Mesenchymal stem cell (in vitro differentiated cells and primary cell): ENCODE measurements at regions not wholly inside any gene's neighbourhood (a gene's known extent, or its start where the extent isn't known, plus 50 kb on each side); places are given as distances from the start of the nearest gene placed in this dataset.

Source experiments
- DNase-seq: peaks from one replicate; pipeline ENCODE4 v3.0.0-alpha.2; 2013
- H2AFZ ChIP-seq: one replicate; pipeline ENCODE4 v1.6.1; 2013; ENCODE audit warnings: low read depth, mild to moderate bottlenecking, control low read depth, inconsistent platforms, low read length, moderate library complexity
- H2AK5ac ChIP-seq: 2 replicates; pipeline ENCODE4 v1.6.1; 2013; ENCODE audit warnings: low read length, moderate library complexity, mild to moderate bottlenecking, inconsistent platforms; ENCODE audit not compliant: severe bottlenecking
- H2BK120ac ChIP-seq: one replicate; pipeline ENCODE4 v1.6.1; 2013; ENCODE audit warnings: low read depth, mild to moderate bottlenecking, inconsistent platforms, low read length, moderate library complexity
- H2BK12ac ChIP-seq, 2 experiments: one replicate each; pipeline ENCODE4 v1.6.1; 2013; ENCODE audit warnings: inconsistent platforms in 2 of 2, low read length in 2 of 2, mild to moderate bottlenecking in 2 of 2, moderate library complexity in 2 of 2, control low read depth in 1 of 2
- H2BK15ac ChIP-seq: one replicate; pipeline ENCODE4 v1.6.1; 2013; ENCODE audit warnings: mild to moderate bottlenecking, low read depth, inconsistent platforms; ENCODE audit not compliant: poor library complexity, severe bottlenecking
- H2BK5ac ChIP-seq: 2 replicates; pipeline ENCODE4 v1.6.1; 2013; ENCODE audit warnings: low read depth, mild to moderate bottlenecking, low read length, control low read depth, inconsistent platforms; ENCODE audit not compliant: poor library complexity, severe bottlenecking
- H3K14ac ChIP-seq, 2 experiments: one replicate each; pipeline ENCODE4 v1.6.1; 2013; ENCODE audit warnings: inconsistent platforms in 2 of 2, low read length in 2 of 2, control low read depth in 1 of 2, mild to moderate bottlenecking in 1 of 2, moderate library complexity in 1 of 2
- H3K18ac ChIP-seq, 2 experiments: one replicate each; pipeline ENCODE4 v1.6.1; 2013; ENCODE audit warnings: inconsistent platforms in 2 of 2, low read length in 2 of 2, control low read depth in 1 of 2, low read depth in 1 of 2, mild to moderate bottlenecking in 1 of 2
- H3K23ac ChIP-seq, 2 experiments: one replicate each; pipeline ENCODE4 v1.6.1; 2013; ENCODE audit warnings: inconsistent platforms in 2 of 2, low read length in 2 of 2, mild to moderate bottlenecking in 2 of 2, moderate library complexity in 2 of 2, control low read depth in 1 of 2
- H3K27ac ChIP-seq: 2 replicates; pipeline ENCODE4 v1.5.1; 2013; ENCODE audit warnings: mild to moderate bottlenecking, moderate library complexity, low read length, control low read depth, inconsistent platforms; ENCODE audit not compliant: poor library complexity, severe bottlenecking
- H3K27me3 ChIP-seq, 2 experiments: 2 replicates each; pipeline versions ENCODE4 v1.6.1 to v1.7.0; 2013; ENCODE audit warnings: low read length in 2 of 2, mild to moderate bottlenecking in 2 of 2, moderate library complexity in 2 of 2, control low read depth in 1 of 2, inconsistent platforms in 1 of 2; ENCODE audit not compliant: control insufficient read depth in 1 of 2, insufficient read depth in 1 of 2
- H3K36me3 ChIP-seq, 2 experiments: 2 replicates each; pipeline versions ENCODE4 v1.6.1 to v1.7.0; 2013; ENCODE audit warnings: low read length in 2 of 2, control low read depth in 1 of 2, inconsistent platforms in 1 of 2, low read depth in 1 of 2, mild to moderate bottlenecking in 1 of 2; ENCODE audit not compliant: insufficient read depth in 2 of 2, control insufficient read depth in 1 of 2
- H3K4ac ChIP-seq, 2 experiments: one replicate each; pipeline ENCODE4 v1.6.1; 2013; ENCODE audit warnings: inconsistent platforms in 2 of 2, low read length in 2 of 2, mild to moderate bottlenecking in 2 of 2, moderate library complexity in 2 of 2, control low read depth in 1 of 2, low read depth in 1 of 2
- H3K4me1 ChIP-seq: 2 replicates; pipeline ENCODE4 v1.6.1; 2013; ENCODE audit warnings: low read depth, low read length, control low read depth; ENCODE audit not compliant: control insufficient read depth, insufficient read depth
- H3K4me2 ChIP-seq: 2 replicates; pipeline ENCODE4 v1.6.1; 2013; ENCODE audit warnings: low read length, mild to moderate bottlenecking, inconsistent platforms; ENCODE audit not compliant: poor library complexity, severe bottlenecking
- H3K4me3 ChIP-seq, 2 experiments: 2 replicates each; pipeline versions ENCODE4 v1.5.1 to v1.7.0; 2013; ENCODE audit warnings: low read length in 2 of 2, mild to moderate bottlenecking in 2 of 2, control low read depth in 1 of 2, low read depth in 1 of 2; ENCODE audit not compliant: insufficient read depth in 1 of 2
- H3K79me1 ChIP-seq: replicated peaks from 2 replicates; pipeline ENCODE4 v1.6.1; 2013; ENCODE audit warnings: mild to moderate bottlenecking, control low read depth, low read length, inconsistent platforms; ENCODE audit not compliant: poor library complexity, severe bottlenecking
- H3K9ac ChIP-seq: 2 replicates; pipeline ENCODE4 v1.7.0; 2013; ENCODE audit warnings: mild to moderate bottlenecking, low read length, moderate library complexity
- H3K9me3 ChIP-seq: 2 replicates; pipeline ENCODE4 v1.7.0; 2013; ENCODE audit warnings: mild to moderate bottlenecking, low read length; ENCODE audit not compliant: control insufficient read depth
- H4K8ac ChIP-seq: one replicate; pipeline ENCODE4 v1.6.1; 2013; ENCODE audit warnings: inconsistent platforms, mild to moderate bottlenecking, low read length, moderate library complexity
- H4K91ac ChIP-seq: one replicate; pipeline ENCODE4 v1.6.1; 2013; ENCODE audit warnings: mild to moderate bottlenecking, low read length, inconsistent platforms
- WGBS: methylation state at CpG from one replicate; pipeline ENCODE4 v1.1.7; 2013; ENCODE audit warnings: mixed read lengths; 5-methylcytosine and 5-hydroxymethylcytosine counted together

GRCh38 chr2:37848451-37848850 lies 76.6 kb upstream of the RMDN2 start:
- no peak overlapping the region for H2BK120ac ChIP-seq
- no peak overlapping the region for H3K23ac ChIP-seq
- 89% methylated on average over 1 of the region's 2 CpGs for WGBS

GRCh38 chr2:37849911-37850310 lies 75.2 kb upstream of the RMDN2 start:
- Histone ChIP-seq H3K27me3 (no peaks in the 10 kb centered on the region), H2BK15ac (no peak overlapping the region), H2BK12ac (peak overlapping the region in 1 of 2 experiments; percentile 38), H3K9me3 (no peaks in the 10 kb centered on the region), H4K8ac (no peak overlapping the region), H3K27ac (no peak overlapping the region), H3K4ac (no peak overlapping the region), H3K9ac (no peak overlapping the region), H3K23ac (no peak overlapping the region), H2AFZ (no peak overlapping the region), H3K4me3 (no peak overlapping the region), H3K18ac (peak overlapping the region in 1 of 2 experiments; percentile 55), H3K79me1 (no peaks in the 10 kb centered on the region), H3K14ac (no peak overlapping the region), H2BK120ac (no peak overlapping the region), H3K4me2 (no peak overlapping the region), H2AK5ac (no peak overlapping the region), H3K36me3 (no peaks in the 10 kb centered on the region), H2BK5ac (no peak overlapping the region), H4K91ac (no peak overlapping the region), H3K4me1 (no peaks in the 10 kb centered on the region)
- WGBS = 100% methylated on average over 2 of the region's 2 CpGs
- no peak for DNase-seq

More at GRCh38 chr2:37848451-37848850, 76.6 kb upstream of the RMDN2 start:
- H3K27me3 ChIP-seq = no peaks in the 10 kb centered on the region
- H3K9me3 ChIP-seq = no peaks in the 10 kb centered on the region
- no peak overlapping the region for H3K18ac ChIP-seq
- no peak overlapping the region for H2BK15ac ChIP-seq
- H2BK12ac ChIP-seq = no peak overlapping the region
- no peaks in the 10 kb centered on the region for H3K36me3 ChIP-seq
- H4K8ac ChIP-seq = no peak overlapping the region
- no peak overlapping the region for H4K91ac ChIP-seq
- H2AK5ac ChIP-seq = no peak overlapping the region
- no peaks in the 10 kb centered on the region for H3K79me1 ChIP-seq
- no peak overlapping the region for H2AFZ ChIP-seq
- H3K4ac ChIP-seq = no peak overlapping the region
- no peak overlapping the region for H3K27ac ChIP-seq
- H3K14ac ChIP-seq = no peak overlapping the region
- no peak for DNase-seq
- H3K4me1 ChIP-seq = no peaks in the 10 kb centered on the region
- no peak overlapping the region for H3K9ac ChIP-seq
- no peak overlapping the region for H3K4me3 ChIP-seq
- H2BK5ac ChIP-seq = no peak overlapping the region
- no peak overlapping the region for H3K4me2 ChIP-seq

DNA sequence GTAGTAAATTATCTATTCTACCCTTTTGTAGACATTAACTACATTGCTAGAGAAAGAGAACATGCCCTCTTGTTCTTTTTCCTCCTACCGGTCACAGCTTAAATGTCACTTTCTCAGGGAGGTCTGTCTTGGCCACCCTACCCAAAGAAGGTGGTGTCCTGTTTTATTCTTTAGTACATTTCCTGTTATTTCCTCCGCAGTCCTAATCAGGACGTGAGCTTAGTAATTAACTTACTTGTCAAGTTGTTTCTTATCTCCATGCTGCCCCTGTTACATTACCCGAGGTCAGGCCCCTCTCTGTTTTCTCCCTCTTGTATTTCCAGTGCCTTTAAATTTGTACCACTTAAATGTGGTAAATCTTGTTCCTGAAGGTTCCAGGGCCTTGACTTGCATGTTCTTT lies 73.7 kb upstream of the RMDN2 start:
- Histone ChIP-seq H4K91ac (no peak overlapping the region), H2AK5ac (no peak overlapping the region), H4K8ac (no peak overlapping the region), H3K79me1 (no peaks in the 10 kb centered on the region), H3K9ac (no peak overlapping the region), H3K18ac (no peak overlapping the region), H3K27me3 (no peaks in the 10 kb centered on the region), H3K9me3 (no peaks in the 10 kb centered on the region), H3K4me3 (no peak overlapping the region), H2BK120ac (no peak overlapping the region), H3K27ac (no peak overlapping the region), H3K23ac (no peak overlapping the region), H3K14ac (no peak overlapping the region), H3K4me1 (no peaks in the 10 kb centered on the region), H3K4me2 (no peak overlapping the region), H2BK12ac (no peak overlapping the region), H2BK15ac (no peak overlapping the region), H2BK5ac (no peak overlapping the region), H3K4ac (peak overlapping the region in 1 of 2 experiments; percentile 4), H2AFZ (no peak overlapping the region), H3K36me3 (no peaks in the 10 kb centered on the region)
- 19% methylated on average over 3 of the region's 4 CpGs for WGBS
- DNase-seq = no peak

DNA sequence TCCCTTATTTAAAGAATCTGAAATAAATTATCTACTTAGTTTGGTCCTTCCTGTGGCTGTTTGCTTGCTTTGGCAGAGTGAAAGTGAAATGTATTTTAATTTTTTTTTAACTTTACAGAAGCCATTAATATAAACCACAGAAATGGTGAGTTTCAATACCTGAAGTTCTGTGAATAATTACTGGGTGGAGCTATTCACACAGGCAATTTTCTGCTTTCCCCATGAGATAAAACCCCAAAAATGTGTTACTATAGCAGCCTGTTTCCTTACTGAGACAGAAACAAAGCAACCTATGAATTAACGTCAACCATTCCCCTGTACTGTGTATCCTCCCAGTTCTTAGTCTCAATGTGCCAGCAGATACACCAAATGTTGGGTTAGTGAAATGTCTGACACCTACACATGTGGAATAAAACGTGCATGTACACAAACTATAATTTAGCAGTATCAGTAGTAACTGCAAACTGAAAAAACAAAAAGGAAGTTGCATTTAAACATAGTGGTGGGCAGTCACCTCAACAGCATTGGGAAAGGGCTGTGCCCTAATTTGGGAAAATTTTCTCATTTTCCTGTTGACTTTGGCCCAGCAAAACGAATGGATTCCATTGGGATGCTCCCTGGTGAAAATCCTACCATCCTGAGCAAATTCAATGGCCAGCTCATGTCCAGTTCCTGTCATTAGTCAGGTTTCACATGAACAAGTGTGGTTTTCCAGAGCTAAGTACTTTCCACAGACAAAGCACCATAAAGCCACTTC lies 73.1 kb upstream of the RMDN2 start:
- no peak overlapping the region for H4K8ac ChIP-seq
- no peak overlapping the region for H3K14ac ChIP-seq
- no peak overlapping the region for H2AFZ ChIP-seq
- H3K9me3 ChIP-seq = no peaks in the 10 kb centered on the region
- H3K23ac ChIP-seq = no peak overlapping the region
- H3K27me3 ChIP-seq = no peaks in the 10 kb centered on the region
- H3K4me1 ChIP-seq = no peaks in the 10 kb centered on the region
- peak overlapping the region in 1 of 2 experiments; percentile 27 for H2BK12ac ChIP-seq
- H2AK5ac ChIP-seq = no peak overlapping the region
- no peaks in the 10 kb centered on the region for H3K36me3 ChIP-seq
- no peak overlapping the region for H4K91ac ChIP-seq
- no peak overlapping the region for H3K4ac ChIP-seq
- no peak overlapping the region for H2BK15ac ChIP-seq
- H3K79me1 ChIP-seq = no peaks in the 10 kb centered on the region
- H3K18ac ChIP-seq = no peak overlapping the region
- H3K4me3 ChIP-seq = no peak overlapping the region
- no peak for DNase-seq
- H3K4me2 ChIP-seq = no peak overlapping the region
- no peak overlapping the region for H3K9ac ChIP-seq
- no peak overlapping the region for H2BK120ac ChIP-seq
- no peak overlapping the region for H2BK5ac ChIP-seq
- 76% methylated on average over 2 of the region's 3 CpGs for WGBS
- no peak overlapping the region for H3K27ac ChIP-seq
